ENCODE measurements at regions not wholly inside any gene's neighbourhood (a gene's known extent, or its start where the extent isn't known, plus 50 kb on each side); places are given as distances from the start of the nearest gene placed in this dataset.

- Histone ChIP-seq H2BK5ac (ENCODE audit: low read depth, low read length) (no peak overlapping the region), H3K79me1 (ENCODE audit: low read depth, low read length) (no peaks in the 10 kb centered on the region), H2BK120ac (replicated peaks; ENCODE audit: low read depth, low read length) (no peak overlapping the region), H3K14ac (ENCODE audit: insufficient read length) (no peak overlapping the region), H2AFZ (ENCODE audit: low read length) (no peak overlapping the region), H3K23me2 (ENCODE audit: low read depth, low read length) (no peaks in the 10 kb centered on the region), H3K4me2 (ENCODE audit: insufficient read depth in 1 of 2, low read depth in 2 of 2, low read length in 2 of 2) (no peak overlapping the region), H2AK5ac (ENCODE audit: low read depth, low read length) (0 out of 2 replicates have a peak overlapping the region, but pooled peaks have one; percentile 48), H3K56ac (replicated peaks; ENCODE audit: insufficient read length, low read depth, low read length) (no peak overlapping the region), H4K5ac (ENCODE audit: insufficient read length, low read depth, low read length) (no peak overlapping the region), H3K9me3 (ENCODE audit: insufficient read depth in 2 of 2, low read depth in 1 of 2, low read length in 1 of 2) (no peaks in the 10 kb centered on the region), H3K9ac (replicated peaks in 1 of 4; ENCODE audit: extremely low read depth in 1 of 4, low read depth in 3 of 4, low read length in 3 of 4) (no peak overlapping the region), H3K23ac (ENCODE audit: insufficient read length) (no peak overlapping the region), H3K27ac (ENCODE audit: low read depth, low read length) (no peak overlapping the region), H3K27me3 (replicated peaks in 1 of 4; ENCODE audit: control insufficient read depth in 3 of 4, extremely low read depth in 1 of 4, insufficient read depth in 3 of 4, low read length in 3 of 4) (peaks cover 0 to 2% (median 0%) of the 10 kb centered on the region in 4 experiments; a peak in 1 of 7 replicates), H4K20me1 (replicated peaks in 1 of 2; ENCODE audit: control insufficient read depth in 1 of 2, insufficient read depth in 2 of 2, low read length in 2 of 2) (no peaks in the 10 kb centered on the region), H2BK15ac (ENCODE audit: low read length) (no peak overlapping the region), H3K4me3 (ENCODE audit: extremely low read depth in 1 of 4, insufficient read depth in 2 of 4, low read depth in 3 of 4, low read length in 4 of 4) (no peak overlapping the region), H3K36me3 (ENCODE audit: control insufficient read depth in 2 of 4, insufficient read depth in 4 of 4, low read length in 3 of 4) (no peaks in the 10 kb centered on the region), H2BK12ac (ENCODE audit: low read depth, low read length) (peak overlapping the region; percentile 65; the same call in 1 of the 2 replicates), H3K4ac (replicated peaks; ENCODE audit: insufficient read length, low read depth, low read length) (peak overlapping the region; percentile 76), H4K8ac (ENCODE audit: extremely low read depth, insufficient read depth, low read length) (no peak overlapping the region; the same call in 1 of the 2 replicates), H2BK20ac (ENCODE audit: low read length) (no peak overlapping the region), H3K79me2 (ENCODE audit: control insufficient read depth in 1 of 2, insufficient read depth in 2 of 2, low read length in 2 of 2) (no peaks in the 10 kb centered on the region), H3K4me1 (replicated peaks in 1 of 4; ENCODE audit: control insufficient read depth in 3 of 4, insufficient read depth in 4 of 4, low read length in 3 of 4) (peaks cover 0 to 3% (median 0%) of the 10 kb centered on the region in 4 experiments; a peak in 1 of 7 replicates), H4K91ac (replicated peaks; ENCODE audit: insufficient read length, low read length) (peak overlapping the region; percentile 52), H3K18ac (ENCODE audit: extremely low read depth, low read length) (no peak overlapping the region)
- ChIA-PET POLR2A (ENCODE audit: partially characterized antibody) (no interaction called here), CTCF (ENCODE audit: partially characterized antibody) (interaction anchor here (0.6 kb wide), 2 partner anchors 444 to 1682 kb away, joined by 3 read pairs; no protein-coding TSS in a partner anchor)
- TF ChIP-seq ATF3 (IDR thresholded peaks at IDR 0.05; ENCODE audit: insufficient read depth, low read depth, low read length): no peak
- no peak for TF ChIP-seq MAFK (IDR thresholded peaks at IDR 0.05; ENCODE audit: low read depth, low read length)
- TF ChIP-seq CBX8 (IDR thresholded peaks at IDR 0.05; ENCODE audit: borderline replicate concordance, low read depth, low read length): no peak
- TF ChIP-seq TAF7 (optimal IDR thresholded peaks at IDR 0.05; ENCODE audit: borderline replicate concordance, low read depth, low read length): no peak
- no peak for TF ChIP-seq TAF1 (IDR thresholded peaks at IDR 0.05; ENCODE audit: low read depth, low read length)
- TF ChIP-seq CHD1 (IDR thresholded peaks at IDR 0.05; ENCODE audit: low read depth, low read length): no peak
- TF ChIP-seq BCL11A (IDR thresholded peaks at IDR 0.05; ENCODE audit: low read depth in 2 of 2, low read length in 2 of 2): no peak
- TF ChIP-seq SP1 (IDR thresholded peaks at IDR 0.05; ENCODE audit: low read depth, low read length): no peak
- no peak for TF ChIP-seq POLR2AphosphoS5 (IDR thresholded peaks at IDR 0.05; ENCODE audit: low read depth, low read length)
- no peak for TF ChIP-seq SRF (IDR thresholded peaks at IDR 0.05; ENCODE audit: low read depth, low read length)
- TF ChIP-seq SP4 (IDR thresholded peaks at IDR 0.05; ENCODE audit: low read length): no peak
- TF ChIP-seq RNF2 (IDR thresholded peaks at IDR 0.05; ENCODE audit: borderline replicate concordance, low read depth, low read length, missing control alignments, poor library complexity, severe bottlenecking): no peak
- no peak for FAIRE-seq
- no peak for DNase-seq (ENCODE audit: low read depth in 1 of 2, low spot score in 2 of 2)
- WGBS, 2 experiments (ENCODE audit: extremely low coverage in 1 of 2, insufficient coverage in 1 of 2, insufficient read length in 1 of 2, insufficient replicate concordance in 2 of 2, low coverage in 1 of 2, low lambda C conversion rate in 2 of 2, missing lambda C conversion rate in 1 of 2): 82% methylated on average over 3 of the region's 3 CpGs; no CpG with 5 or more reads in 1 of the 2 experiments
These were observed 329.8 kb upstream of the NAALADL2 start for GRCh38 chr3:174529298-174529697.
